Panc1 (cell line): ENCODE measurements at regions not wholly inside any gene's neighbourhood (a gene's known extent, or its start where the extent isn't known, plus 50 kb on each side); places are given as distances from the start of the nearest gene placed in this dataset.

Experiments used
- ATAC-seq: fragments of 200-7000 bp; cut with Tn5 transposase; 2 replicates; pipeline ENCODE4 v1.9.1; 2020; ENCODE audit warnings: mild to moderate bottlenecking, moderate library complexity
- BruUV-seq: library from RNA; stranded (reverse); fragments of 400-500 nt; replicated peaks from 2 replicates; lab custom pipeline; 2021; lab: Mats Ljungman, UMichigan
- CTCF ChIA-PET: fragments of 300-600 bp; sonication (Branson Sonifier 250); formaldehyde crosslinking; loops from one replicate; lab custom pipeline; 2022; ENCODE audit warnings: antibody characterized with exemption; lab: Charles Lee
- POLR2A ChIA-PET: fragments of 300-600 bp; sonication (Branson Sonifier 250); formaldehyde crosslinking; loops from one replicate; lab custom pipeline; 2022; ENCODE audit warnings: antibody characterized with exemption; lab: Charles Lee
- DNase-seq: peaks from one replicate; pipeline ENCODE4 v3.0.0-alpha.2; 2010; ENCODE audit warnings: low read depth, low spot score
- H3K27ac ChIP-seq: 2 replicates; pipeline ENCODE4 v1.5.1; 2011; ENCODE audit warnings: mild to moderate bottlenecking, low read length, inconsistent platforms
- H3K27me3 ChIP-seq: fragments of 200-500 bp; sonication (Bioruptor generic); 2 replicates; pipeline ENCODE4 v1.6.0; 2014; ENCODE audit warnings: low read length, inconsistent platforms; ENCODE audit not compliant: control insufficient read depth, insufficient read depth
- H3K36me3 ChIP-seq: fragments of 200-500 bp; sonication (Bioruptor generic); 2 replicates; pipeline ENCODE4 v1.5.1; 2014; ENCODE audit warnings: inconsistent platforms, mild to moderate bottlenecking, low read length, moderate library complexity; ENCODE audit not compliant: control insufficient read depth, insufficient read depth
- H3K4me1 ChIP-seq: 2 replicates; pipeline ENCODE4 v1.5.1; 2011; ENCODE audit warnings: inconsistent platforms, mild to moderate bottlenecking, low read length, moderate library complexity; ENCODE audit not compliant: control insufficient read depth, insufficient read depth
- H3K4me3 ChIP-seq, 2 experiments: 2 replicates each; pipeline ENCODE4 v1.5.1; 2011 to 2012; ENCODE audit warnings: low read depth in 2 of 2, low read length in 2 of 2, mild to moderate bottlenecking in 2 of 2, inconsistent platforms in 1 of 2, moderate library complexity in 1 of 2
- H3K9me3 ChIP-seq: fragments of 200-500 bp; sonication (Bioruptor generic); 2 replicates; pipeline ENCODE4 v1.5.1; 2014; ENCODE audit warnings: low read depth, mild to moderate bottlenecking, inconsistent platforms, low read length, moderate library complexity; ENCODE audit not compliant: control insufficient read depth, insufficient read depth
- POLR2AphosphoS5 ChIP-seq: IDR thresholded peaks from 2 replicates; pipeline ENCODE4 v1.6.1; 2012; ENCODE audit warnings: mild to moderate bottlenecking, low read depth, low read length, moderate library complexity
- SIN3A ChIP-seq: IDR thresholded peaks from 2 replicates; pipeline ENCODE4 v1.6.1; 2012; ENCODE audit warnings: low read depth, mild to moderate bottlenecking, low read length, moderate library complexity, borderline replicate concordance; ENCODE audit not compliant: insufficient read depth
- TCF7L2 ChIP-seq: IDR thresholded peaks from 2 replicates; pipeline ENCODE4 v1.6.1; 2011; ENCODE audit warnings: mild to moderate bottlenecking, low read depth, low read length, inconsistent platforms
- in situ Hi-C: cut with HindIII; loops from 2 replicates; pipeline ENCODE4 v1.10.0; 2016; ENCODE audit warnings: low sequenced_read_pairs, low pct_unique_long_range_greater_than_20kb
- intact Hi-C: fragments of 100-400 bp; cut with micrococcal nuclease; formaldehyde crosslinking; loops from one replicate; pipeline ENCODE4 v1.10.0; 2022; ENCODE audit not compliant: unreplicated experiment
- TF ChIP-seq, protein P1 (sequence below): fragments of 450-650 bp; IDR thresholded peaks from 2 replicates; pipeline ENCODE4 v1.5.1; 2017; ENCODE audit warnings: mild to moderate bottlenecking
- TF ChIP-seq, protein P2 (sequence below), 2 experiments: IDR thresholded peaks; 2 replicates each; pipeline ENCODE4 v1.6.1; 2011 to 2012; ENCODE audit warnings: low read depth in 2 of 2, control low read depth in 1 of 2, low read length in 1 of 2, mild to moderate bottlenecking in 1 of 2, moderate library complexity in 1 of 2; ENCODE audit not compliant: insufficient read depth in 1 of 2

GRCh38 chr2:216804357-216805350, 55.2 kb downstream of the TNP1 start:
- Histone ChIP-seq H3K27me3 (no peaks in the 10 kb centered on the region), H3K4me1 (no peaks in the 10 kb centered on the region), H3K9me3 (no peaks in the 10 kb centered on the region), H3K4me3 (no peak overlapping the region), H3K27ac (no peak overlapping the region), H3K36me3 (no peaks in the 10 kb centered on the region)
- BruUV-seq, result no TSS peak
- in situ Hi-C loops, result no loop called here
- intact Hi-C loops, result no loop called here
- TF ChIP-seq, protein P1, sequence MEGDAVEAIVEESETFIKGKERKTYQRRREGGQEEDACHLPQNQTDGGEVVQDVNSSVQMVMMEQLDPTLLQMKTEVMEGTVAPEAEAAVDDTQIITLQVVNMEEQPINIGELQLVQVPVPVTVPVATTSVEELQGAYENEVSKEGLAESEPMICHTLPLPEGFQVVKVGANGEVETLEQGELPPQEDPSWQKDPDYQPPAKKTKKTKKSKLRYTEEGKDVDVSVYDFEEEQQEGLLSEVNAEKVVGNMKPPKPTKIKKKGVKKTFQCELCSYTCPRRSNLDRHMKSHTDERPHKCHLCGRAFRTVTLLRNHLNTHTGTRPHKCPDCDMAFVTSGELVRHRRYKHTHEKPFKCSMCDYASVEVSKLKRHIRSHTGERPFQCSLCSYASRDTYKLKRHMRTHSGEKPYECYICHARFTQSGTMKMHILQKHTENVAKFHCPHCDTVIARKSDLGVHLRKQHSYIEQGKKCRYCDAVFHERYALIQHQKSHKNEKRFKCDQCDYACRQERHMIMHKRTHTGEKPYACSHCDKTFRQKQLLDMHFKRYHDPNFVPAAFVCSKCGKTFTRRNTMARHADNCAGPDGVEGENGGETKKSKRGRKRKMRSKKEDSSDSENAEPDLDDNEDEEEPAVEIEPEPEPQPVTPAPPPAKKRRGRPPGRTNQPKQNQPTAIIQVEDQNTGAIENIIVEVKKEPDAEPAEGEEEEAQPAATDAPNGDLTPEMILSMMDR, result no peak
- TF ChIP-seq, protein P2, sequence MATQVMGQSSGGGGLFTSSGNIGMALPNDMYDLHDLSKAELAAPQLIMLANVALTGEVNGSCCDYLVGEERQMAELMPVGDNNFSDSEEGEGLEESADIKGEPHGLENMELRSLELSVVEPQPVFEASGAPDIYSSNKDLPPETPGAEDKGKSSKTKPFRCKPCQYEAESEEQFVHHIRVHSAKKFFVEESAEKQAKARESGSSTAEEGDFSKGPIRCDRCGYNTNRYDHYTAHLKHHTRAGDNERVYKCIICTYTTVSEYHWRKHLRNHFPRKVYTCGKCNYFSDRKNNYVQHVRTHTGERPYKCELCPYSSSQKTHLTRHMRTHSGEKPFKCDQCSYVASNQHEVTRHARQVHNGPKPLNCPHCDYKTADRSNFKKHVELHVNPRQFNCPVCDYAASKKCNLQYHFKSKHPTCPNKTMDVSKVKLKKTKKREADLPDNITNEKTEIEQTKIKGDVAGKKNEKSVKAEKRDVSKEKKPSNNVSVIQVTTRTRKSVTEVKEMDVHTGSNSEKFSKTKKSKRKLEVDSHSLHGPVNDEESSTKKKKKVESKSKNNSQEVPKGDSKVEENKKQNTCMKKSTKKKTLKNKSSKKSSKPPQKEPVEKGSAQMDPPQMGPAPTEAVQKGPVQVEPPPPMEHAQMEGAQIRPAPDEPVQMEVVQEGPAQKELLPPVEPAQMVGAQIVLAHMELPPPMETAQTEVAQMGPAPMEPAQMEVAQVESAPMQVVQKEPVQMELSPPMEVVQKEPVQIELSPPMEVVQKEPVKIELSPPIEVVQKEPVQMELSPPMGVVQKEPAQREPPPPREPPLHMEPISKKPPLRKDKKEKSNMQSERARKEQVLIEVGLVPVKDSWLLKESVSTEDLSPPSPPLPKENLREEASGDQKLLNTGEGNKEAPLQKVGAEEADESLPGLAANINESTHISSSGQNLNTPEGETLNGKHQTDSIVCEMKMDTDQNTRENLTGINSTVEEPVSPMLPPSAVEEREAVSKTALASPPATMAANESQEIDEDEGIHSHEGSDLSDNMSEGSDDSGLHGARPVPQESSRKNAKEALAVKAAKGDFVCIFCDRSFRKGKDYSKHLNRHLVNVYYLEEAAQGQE (IDR thresholded peaks at IDR 0.05; ENCODE audit: insufficient read depth in 1 of 2, low read depth in 2 of 2, low read length in 1 of 2), result no peak
- no peak for TF ChIP-seq POLR2AphosphoS5
- TF ChIP-seq SIN3A, result no peak
- no peak for TF ChIP-seq TCF7L2
- DNase-seq (no peak), ATAC-seq (no peak)
- CTCF ChIA-PET, result interaction anchor here (0.6 kb wide), 1 partner anchor 539 kb away, joined by 7 read pairs; no protein-coding TSS in a partner anchor
- POLR2A ChIA-PET, result no interaction called here

- DNase-seq (no peak), ATAC-seq (no peak)
- no peaks in the 10 kb centered on the region for H3K4me1 ChIP-seq
- no peaks in the 10 kb centered on the region for H3K9me3 ChIP-seq
- H3K4me3 ChIP-seq, result no peak overlapping the region
- CTCF ChIA-PET, result no interaction called here
- BruUV-seq, result no TSS peak
- no peaks in the 10 kb centered on the region for H3K36me3 ChIP-seq
- H3K27me3 ChIP-seq, result no peaks in the 10 kb centered on the region
- TF ChIP-seq, protein P2 (IDR thresholded peaks at IDR 0.05; ENCODE audit: insufficient read depth in 1 of 2, low read depth in 2 of 2, low read length in 1 of 2), result no peak
- no peak for TF ChIP-seq SIN3A
- no peak for TF ChIP-seq TCF7L2
- TF ChIP-seq POLR2AphosphoS5, result no peak
- TF ChIP-seq, protein P1, result no peak
- no peak overlapping the region for H3K27ac ChIP-seq
- POLR2A ChIA-PET, result interaction anchor here (0.5 kb wide), 1 partner anchor 144 kb away, joined by 3 read pairs; no protein-coding TSS in a partner anchor
- in situ Hi-C loops (no loop called here), intact Hi-C loops (no loop called here)
Measured at GRCh38 chr2:216803791-216804190, 56.1 kb downstream of the TNP1 start.
